GM23338 (cell line): ENCODE measurements at regions not wholly inside any gene's neighbourhood (a gene's known extent, or its start where the extent isn't known, plus 50 kb on each side); places are given as distances from the start of the nearest gene placed in this dataset.

ENCODE experiments used
- CREB1 ChIP-seq: fragments of 250-450 bp; sonication (Bioruptor Pico); IDR thresholded peaks from 2 replicates; pipeline ENCODE4 v1.5.0; 2020; ENCODE audit warnings: low read depth, mild to moderate bottlenecking, moderate library complexity
- CTCF ChIP-seq, 2 experiments: fragments of 200-600 bp in 1 of 2; sonication (generic) in 1 of 2; conservative IDR thresholded peaks; 2 replicates each; pipeline versions ENCODE4 v1.5.1 to v1.6.1; 2016 to 2017; ENCODE audit warnings: antibody characterized with exemption in 2 of 2, low read depth in 2 of 2, mild to moderate bottlenecking in 2 of 2, moderate library complexity in 1 of 2
- ETS1 ChIP-seq: IDR thresholded peaks from 2 replicates; pipeline ENCODE4 v1.6.1; 2016; ENCODE audit warnings: antibody characterized with exemption
- EZH2 ChIP-seq: fragments of 200-600 bp; sonication (generic); IDR thresholded peaks from one replicate; pipeline ENCODE4 v1.8.0; 2017; ENCODE audit warnings: antibody characterized with exemption, mild to moderate bottlenecking, low read depth; ENCODE audit not compliant: unreplicated experiment
- EZH2phosphoT487 ChIP-seq: fragments of 200-600 bp; sonication (generic); IDR thresholded peaks from one replicate; pipeline ENCODE4 v1.8.1; 2018; ENCODE audit warnings: antibody characterized with exemption; ENCODE audit not compliant: unreplicated experiment
- JUNB ChIP-seq: IDR thresholded peaks from one replicate; pipeline ENCODE4 v1.6.1; 2016; ENCODE audit warnings: antibody characterized with exemption; ENCODE audit not compliant: unreplicated experiment
- POLR2AphosphoS5 ChIP-seq: IDR thresholded peaks from 2 replicates; pipeline ENCODE4 v1.6.1; 2016; ENCODE audit warnings: antibody characterized with exemption, low read depth
- STAT1 ChIP-seq: IDR thresholded peaks from one replicate; pipeline ENCODE4 v1.6.1; 2016; ENCODE audit warnings: antibody characterized with exemption; ENCODE audit not compliant: unreplicated experiment
- ZNF114 ChIP-seq: fragments of 250-450 bp; sonication (Bioruptor Pico); IDR thresholded peaks from 2 replicates; pipeline ENCODE4 v1.5.0; 2020; ENCODE audit warnings: mild to moderate bottlenecking, moderate library complexity
- ZNF331 ChIP-seq: fragments of 250-450 bp; sonication (Bioruptor Pico); IDR thresholded peaks from 2 replicates; pipeline ENCODE4 v1.5.0; 2020; ENCODE audit warnings: low read depth, mild to moderate bottlenecking, moderate library complexity
- ZNF462 ChIP-seq: fragments of 250-450 bp; sonication (Bioruptor Pico); IDR thresholded peaks from 2 replicates; pipeline ENCODE4 v1.5.0; 2020; ENCODE audit warnings: mild to moderate bottlenecking, moderate library complexity
- TF ChIP-seq, protein P1 (sequence below): IDR thresholded peaks from one replicate; pipeline ENCODE4 v1.6.1; 2018; ENCODE audit warnings: antibody characterized with exemption; ENCODE audit not compliant: unreplicated experiment

DNA sequence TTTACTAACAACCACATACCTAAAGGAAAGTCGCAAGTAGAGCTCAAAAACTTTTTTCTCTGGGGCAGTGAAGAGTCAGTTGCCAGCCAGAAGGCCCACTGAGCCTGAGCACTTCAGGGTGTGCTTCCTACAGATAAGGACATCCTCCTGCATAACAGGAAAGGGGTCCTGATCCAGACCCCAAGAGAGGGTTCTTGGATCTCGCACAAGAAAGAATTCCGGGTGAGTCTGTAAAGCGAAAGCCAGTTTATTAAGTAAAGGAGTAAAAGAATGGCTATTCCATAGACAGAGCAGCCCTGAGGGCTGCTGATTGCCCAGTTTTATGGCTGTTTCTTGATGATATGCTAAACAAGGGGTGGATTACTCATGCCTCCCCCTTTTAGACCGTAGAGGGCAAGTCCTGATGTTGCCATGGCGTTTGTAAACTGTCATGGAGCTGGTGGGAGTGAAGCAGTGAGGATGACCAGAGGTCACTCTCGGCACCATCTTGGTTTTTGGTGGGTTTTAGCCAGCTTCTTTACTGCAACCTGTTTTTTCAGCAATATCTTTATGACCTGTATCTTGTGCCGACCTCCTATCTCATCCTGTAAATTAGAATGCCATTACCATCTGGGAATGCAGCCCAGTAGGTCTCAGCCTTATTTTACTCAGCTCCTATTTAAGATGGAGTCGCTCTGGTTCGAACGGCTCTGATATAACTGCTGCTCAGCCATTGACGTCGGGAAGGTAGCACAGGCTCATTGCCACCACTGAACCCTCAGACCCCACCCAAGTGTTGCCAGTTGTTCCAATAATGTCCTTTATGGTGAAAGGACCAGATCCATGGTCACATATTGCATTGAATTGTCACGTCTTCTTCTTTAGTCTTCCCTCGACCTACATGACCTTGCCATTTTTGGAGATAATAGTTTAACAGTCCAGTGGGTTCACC is 96.6 kb upstream of the ERRFI1 start:
- TF ChIP-seq CTCF (conservative IDR thresholded peaks at IDR 0.05; ENCODE audit: low read depth in 2 of 2), result no peak
- no peak for TF ChIP-seq EZH2
- TF ChIP-seq EZH2phosphoT487, result no peak
- no peak for TF ChIP-seq POLR2AphosphoS5
- TF ChIP-seq, protein P1, sequence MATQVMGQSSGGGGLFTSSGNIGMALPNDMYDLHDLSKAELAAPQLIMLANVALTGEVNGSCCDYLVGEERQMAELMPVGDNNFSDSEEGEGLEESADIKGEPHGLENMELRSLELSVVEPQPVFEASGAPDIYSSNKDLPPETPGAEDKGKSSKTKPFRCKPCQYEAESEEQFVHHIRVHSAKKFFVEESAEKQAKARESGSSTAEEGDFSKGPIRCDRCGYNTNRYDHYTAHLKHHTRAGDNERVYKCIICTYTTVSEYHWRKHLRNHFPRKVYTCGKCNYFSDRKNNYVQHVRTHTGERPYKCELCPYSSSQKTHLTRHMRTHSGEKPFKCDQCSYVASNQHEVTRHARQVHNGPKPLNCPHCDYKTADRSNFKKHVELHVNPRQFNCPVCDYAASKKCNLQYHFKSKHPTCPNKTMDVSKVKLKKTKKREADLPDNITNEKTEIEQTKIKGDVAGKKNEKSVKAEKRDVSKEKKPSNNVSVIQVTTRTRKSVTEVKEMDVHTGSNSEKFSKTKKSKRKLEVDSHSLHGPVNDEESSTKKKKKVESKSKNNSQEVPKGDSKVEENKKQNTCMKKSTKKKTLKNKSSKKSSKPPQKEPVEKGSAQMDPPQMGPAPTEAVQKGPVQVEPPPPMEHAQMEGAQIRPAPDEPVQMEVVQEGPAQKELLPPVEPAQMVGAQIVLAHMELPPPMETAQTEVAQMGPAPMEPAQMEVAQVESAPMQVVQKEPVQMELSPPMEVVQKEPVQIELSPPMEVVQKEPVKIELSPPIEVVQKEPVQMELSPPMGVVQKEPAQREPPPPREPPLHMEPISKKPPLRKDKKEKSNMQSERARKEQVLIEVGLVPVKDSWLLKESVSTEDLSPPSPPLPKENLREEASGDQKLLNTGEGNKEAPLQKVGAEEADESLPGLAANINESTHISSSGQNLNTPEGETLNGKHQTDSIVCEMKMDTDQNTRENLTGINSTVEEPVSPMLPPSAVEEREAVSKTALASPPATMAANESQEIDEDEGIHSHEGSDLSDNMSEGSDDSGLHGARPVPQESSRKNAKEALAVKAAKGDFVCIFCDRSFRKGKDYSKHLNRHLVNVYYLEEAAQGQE, result no peak
- TF ChIP-seq ETS1, result no peak
- TF ChIP-seq ZNF114 (CRISPR knock-in tag), result no peak
- no peak for TF ChIP-seq JUNB
- no peak for TF ChIP-seq ZNF331 (CRISPR knock-in tag)
- TF ChIP-seq CREB1, result no peak
- TF ChIP-seq ZNF462, result no peak
- TF ChIP-seq STAT1, result no peak
